HCT116 (cell line): ENCODE measurements at regions not wholly inside any gene's neighbourhood (a gene's known extent, or its start where the extent isn't known, plus 50 kb on each side); places are given as distances from the start of the nearest gene placed in this dataset.

Experiments used
- ATAC-seq: fragments of 200-7000 bp; cut with Tn5 transposase; 2 replicates; pipeline ENCODE4 v1.9.1; 2020; ENCODE audit warnings: mild to moderate bottlenecking, moderate library complexity
- BruUV-seq: library from RNA; stranded (reverse); fragments of 400-500 nt; replicated peaks from 2 replicates; lab custom pipeline; 2021; lab: Mats Ljungman, UMichigan
- CTCF ChIA-PET: fragments of 300-600 bp; sonication (Branson Sonifier 250); formaldehyde crosslinking; loops from one replicate; lab custom pipeline; 2021; ENCODE audit warnings: antibody characterized with exemption; lab: Charles Lee
- POLR2A ChIA-PET: fragments of 300-600, 350-600 bp; sonication (Branson Sonifier 250); formaldehyde crosslinking; loops from one replicate; lab custom pipeline; 2021; ENCODE audit warnings: antibody characterized with exemption; lab: Charles Lee
- RAD21 ChIA-PET, 2 experiments: fragments of 300-600 bp; sonication (Branson Sonifier 250); formaldehyde crosslinking; loops; one replicate each; lab custom pipeline; 2023; ENCODE audit warnings: low total read pairs in 2 of 2; ENCODE audit not compliant: uncharacterized antibody in 2 of 2, unreplicated experiment in 2 of 2, low non-redundant PET in 1 of 2; lab: Charles Lee
- DNase-seq: peaks from one replicate; pipeline ENCODE4 v3.0.0-alpha.2; 2010; ENCODE audit warnings: low read depth, low spot score
- H2AFZ ChIP-seq: fragments of 200-600 bp; shearing (Covaris generic), sonication (generic); 2 replicates; pipeline ENCODE4 v1.6.1; 2017; ENCODE audit warnings: low read depth, mixed run types, mixed read lengths, antibody characterized with exemption, low read length; ENCODE audit not compliant: poor library complexity, severe bottlenecking
- H3K27ac ChIP-seq: 2 replicates; pipeline ENCODE4 v1.5.1; 2012; ENCODE audit warnings: low read depth, low read length
- H3K27me3 ChIP-seq: fragments of 200-600 bp; sonication (generic); 2 replicates; pipeline ENCODE4 v1.6.1; 2016; ENCODE audit warnings: mixed run types, low read length, mixed read lengths; ENCODE audit not compliant: insufficient read depth
- H3K36me3 ChIP-seq, 2 experiments: fragments of 200-500 bp in 1 of 2; fragments of 200-600 bp in 1 of 2; sonication (Bioruptor generic) in 1 of 2; sonication (generic) in 1 of 2; 2 replicates each; pipeline versions ENCODE4 v1.5.1 to v1.6.1; 2014 to 2016; ENCODE audit warnings: low read length in 2 of 2, inconsistent platforms in 1 of 2, mixed read lengths in 1 of 2, mixed run types in 1 of 2; ENCODE audit not compliant: insufficient read depth in 2 of 2, control insufficient read depth in 1 of 2
- H3K4me1 ChIP-seq, 2 experiments: fragments of 200-600 bp in 1 of 2; sonication (generic) in 1 of 2; 2 replicates each; pipeline versions ENCODE4 v1.5.1 to v1.6.1; 2012 to 2017; ENCODE audit warnings: low read length in 2 of 2, inconsistent platforms in 1 of 2, mild to moderate bottlenecking in 1 of 2, mixed read lengths in 1 of 2, mixed run types in 1 of 2, moderate library complexity in 1 of 2; ENCODE audit not compliant: insufficient read depth in 2 of 2, control insufficient read depth in 1 of 2
- H3K4me2 ChIP-seq: fragments of 200-600 bp; sonication (generic); 2 replicates; pipeline ENCODE4 v1.6.1; 2017; ENCODE audit warnings: mixed run types, low read length, mixed read lengths
- H3K4me3 ChIP-seq, 2 experiments: fragments of 200-600 bp in 1 of 2; sonication (generic) in 1 of 2; replicated peaks in 1 of 2; 2 replicates each; pipeline ENCODE4 v1.5.1; 2011 to 2016; ENCODE audit warnings: low read length in 2 of 2, control low read depth in 1 of 2, low read depth in 1 of 2, mild to moderate bottlenecking in 1 of 2, mixed read lengths in 1 of 2, mixed run types in 1 of 2
- H3K79me2 ChIP-seq: fragments of 200-600 bp; sonication (generic); 2 replicates; pipeline ENCODE4 v1.6.1; 2017; ENCODE audit warnings: mild to moderate bottlenecking, mixed run types, low read length, moderate library complexity, mixed read lengths; ENCODE audit not compliant: insufficient read depth
- H3K9ac ChIP-seq: fragments of 200-600 bp; sonication (generic); 2 replicates; pipeline ENCODE4 v1.6.1; 2016; ENCODE audit warnings: low read length, mixed read lengths
- H3K9me2 ChIP-seq: fragments of 200-600 bp; sonication (generic), shearing (Covaris generic); 2 replicates; pipeline ENCODE4 v1.6.1; 2017; ENCODE audit warnings: mixed run types, mild to moderate bottlenecking, moderate library complexity; ENCODE audit not compliant: insufficient read depth
- H3K9me3 ChIP-seq, 2 experiments: fragments of 200-500 bp in 1 of 2; fragments of 200-600 bp in 1 of 2; sonication (Bioruptor generic) in 1 of 2; sonication (generic) in 1 of 2; 2 replicates each; pipeline ENCODE4 v1.6.1; 2014 to 2017; ENCODE audit warnings: low read length in 2 of 2, mixed read lengths in 2 of 2, inconsistent platforms in 1 of 2, low read depth in 1 of 2, mild to moderate bottlenecking in 1 of 2, mixed run types in 1 of 2, moderate library complexity in 1 of 2; ENCODE audit not compliant: control insufficient read depth in 1 of 2, insufficient read depth in 1 of 2
- H4K20me1 ChIP-seq: fragments of 200-600 bp; sonication (generic), shearing (Covaris generic); 2 replicates; pipeline ENCODE4 v1.6.1; 2017; ENCODE audit warnings: mixed run types, mild to moderate bottlenecking, moderate library complexity; ENCODE audit not compliant: insufficient read depth
- CBX3 ChIP-seq: IDR thresholded peaks from 2 replicates; pipeline ENCODE4 v1.6.1; 2012; ENCODE audit warnings: low read depth
- EGR1 ChIP-seq: IDR thresholded peaks from 2 replicates; pipeline ENCODE4 v1.6.1; 2012; ENCODE audit warnings: low read depth
- EZH2 ChIP-seq: fragments of 200-600 bp; sonication (generic); IDR thresholded peaks from 2 replicates; pipeline ENCODE4 v1.6.1; 2017; ENCODE audit warnings: antibody characterized with exemption, mixed run types
- JUND ChIP-seq: IDR thresholded peaks from 2 replicates; pipeline ENCODE4 v1.6.1; 2012
- RAD21 ChIP-seq: IDR thresholded peaks from 2 replicates; pipeline ENCODE4 v1.6.1; 2012; ENCODE audit warnings: low read depth, mild to moderate bottlenecking
- SIN3A ChIP-seq: IDR thresholded peaks from 2 replicates; pipeline ENCODE4 v1.6.1; 2012; ENCODE audit warnings: low read depth
- TCF7L2 ChIP-seq: IDR thresholded peaks from 2 replicates; pipeline ENCODE4 v1.7.0; 2011; ENCODE audit warnings: borderline replicate concordance, inconsistent platforms; ENCODE audit not compliant: insufficient read depth, insufficient read length; ENCODE audit errors: extremely low read depth
- intact Hi-C: fragments of 100-400 bp; cut with micrococcal nuclease; formaldehyde crosslinking; loops from 2 replicates; pipeline ENCODE4 v1.10.0; 2022

- no peaks in the 10 kb centered on the region for H3K4me1 ChIP-seq
- H3K79me2 ChIP-seq: no peaks in the 10 kb centered on the region
- DNase-seq (no peak), ATAC-seq (no peak)
- intact Hi-C loops: no loop called here
- POLR2A ChIA-PET: no interaction called here
- no peaks in the 10 kb centered on the region for H3K9me2 ChIP-seq
- no peak overlapping the region for H3K27ac ChIP-seq
- no peaks in the 10 kb centered on the region for H4K20me1 ChIP-seq
- CTCF ChIA-PET: no interaction called here
- H3K9me3 ChIP-seq: no peaks in the 10 kb centered on the region
- no peak overlapping the region for H3K4me3 ChIP-seq
- RAD21 ChIA-PET: no interaction called here
- no peak overlapping the region for H3K9ac ChIP-seq
- no peak overlapping the region for H3K4me2 ChIP-seq
- TF ChIP-seq JUND (no peak), RAD21 (no peak), EGR1 (no peak), CBX3 (no peak), EZH2 (no peak), TCF7L2 (no peak)
- H3K27me3 ChIP-seq: no peaks in the 10 kb centered on the region
- H2AFZ ChIP-seq: no peak overlapping the region
- H3K36me3 ChIP-seq: no peaks in the 10 kb centered on the region
- BruUV-seq: no TSS peak
Measured at GRCh38 chr14:54085232-54085761, 128.7 kb upstream of the BMP4 start.

GRCh38 chr14:54085841-54086240 lies 129.2 kb upstream of the BMP4 start:
- TF ChIP-seq SIN3A: no peak
- ChIA-PET RAD21 (no interaction called here), CTCF (no interaction called here), POLR2A (no interaction called here)
- intact Hi-C loops: no loop called here
- no peak overlapping the region for H3K9ac ChIP-seq
- ATAC-seq: no peak
- no peak for DNase-seq
- no TSS peak for BruUV-seq
- H3K79me2 ChIP-seq: no peaks in the 10 kb centered on the region
- H3K4me3 ChIP-seq: no peak overlapping the region
- no peaks in the 10 kb centered on the region for H3K27me3 ChIP-seq
- H4K20me1 ChIP-seq: no peaks in the 10 kb centered on the region
- H3K4me1 ChIP-seq: no peaks in the 10 kb centered on the region
- no peaks in the 10 kb centered on the region for H3K9me3 ChIP-seq
- no peak overlapping the region for H3K27ac ChIP-seq
- H2AFZ ChIP-seq: no peak overlapping the region
- H3K9me2 ChIP-seq: no peaks in the 10 kb centered on the region
- no peaks in the 10 kb centered on the region for H3K36me3 ChIP-seq
- no peak overlapping the region for H3K4me2 ChIP-seq
